NCI-H524 (cell line): ENCODE measurements at regions not wholly inside any gene's neighbourhood (a gene's known extent, or its start where the extent isn't known, plus 50 kb on each side); places are given as distances from the start of the nearest gene placed in this dataset.

Source experiments
- DNase-seq, 2 experiments: peaks; one replicate each; lab custom pipeline; 2025; lab: John Stamatoyannopoulos, UW

DNA sequence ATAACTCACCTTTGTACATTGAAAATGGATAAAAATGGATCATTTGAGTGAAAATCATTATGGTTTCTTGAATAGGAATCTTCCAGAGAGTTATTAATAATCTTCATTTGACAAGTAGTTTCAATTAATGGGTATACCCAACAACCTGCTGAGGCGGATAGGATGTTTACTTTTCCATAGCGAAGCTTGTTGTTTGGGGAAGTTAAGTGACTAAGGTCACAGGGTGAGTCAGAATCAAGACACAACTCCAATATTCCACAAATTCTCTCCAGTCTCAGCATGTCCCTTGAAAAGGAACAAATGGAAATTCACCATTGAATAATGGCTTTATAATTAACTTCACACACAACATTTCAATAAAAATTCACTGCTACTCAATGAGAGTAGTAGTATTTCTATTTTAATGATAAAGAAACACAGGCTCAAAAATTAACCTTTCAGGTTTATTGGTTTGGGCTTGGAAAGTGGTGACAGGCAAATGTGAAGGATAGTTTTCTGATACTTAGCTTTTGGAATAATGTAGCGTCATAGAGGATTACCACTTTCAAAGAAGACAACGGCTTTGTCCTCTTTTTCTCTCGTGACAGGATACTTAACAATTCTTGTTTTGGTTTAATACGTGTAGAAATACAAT is 211.3 kb downstream of the GPD2 start:
- DNase-seq, result no peak

DNA sequence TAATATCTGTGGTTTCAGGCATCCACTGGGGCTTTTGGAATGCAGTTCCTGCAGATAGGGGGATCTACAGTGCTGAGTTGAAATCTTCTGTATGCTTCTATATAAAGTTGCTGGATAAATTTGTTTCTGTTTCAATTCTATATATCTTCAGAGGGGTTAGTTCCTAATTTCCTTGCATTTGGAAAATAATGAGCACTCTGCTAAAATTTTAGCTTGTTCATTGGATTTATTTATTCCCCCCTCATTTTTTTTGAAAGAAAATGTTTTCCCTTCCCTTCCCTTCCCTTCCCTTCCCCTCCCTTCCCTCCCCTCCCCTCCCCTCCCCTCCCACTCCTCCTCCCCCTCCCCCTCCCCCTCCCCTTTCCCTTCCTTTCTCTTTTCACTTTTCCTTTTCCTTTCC is 212.3 kb downstream of the GPD2 start:
- no peak for DNase-seq

DNA sequence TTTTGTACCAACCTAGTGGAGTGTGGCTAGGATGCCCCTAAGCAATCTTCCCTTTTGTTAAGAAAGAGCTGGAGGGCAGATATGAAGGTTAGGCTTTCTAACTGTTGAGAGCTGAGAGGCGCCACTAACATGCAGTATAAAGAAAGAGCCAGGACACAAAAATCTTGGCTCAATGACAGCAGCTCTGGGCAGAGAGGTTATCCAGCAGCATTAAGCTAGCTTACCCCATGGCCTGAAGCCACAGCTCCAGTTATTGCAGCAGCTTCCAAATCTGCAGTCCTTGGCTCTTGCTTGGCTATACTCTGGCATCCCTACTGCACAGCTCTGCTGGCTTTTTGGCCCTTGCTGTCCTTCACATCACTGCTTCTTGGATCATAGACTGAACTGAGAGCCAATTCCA is 213.4 kb downstream of the GPD2 start:
- no peak for DNase-seq

DNA sequence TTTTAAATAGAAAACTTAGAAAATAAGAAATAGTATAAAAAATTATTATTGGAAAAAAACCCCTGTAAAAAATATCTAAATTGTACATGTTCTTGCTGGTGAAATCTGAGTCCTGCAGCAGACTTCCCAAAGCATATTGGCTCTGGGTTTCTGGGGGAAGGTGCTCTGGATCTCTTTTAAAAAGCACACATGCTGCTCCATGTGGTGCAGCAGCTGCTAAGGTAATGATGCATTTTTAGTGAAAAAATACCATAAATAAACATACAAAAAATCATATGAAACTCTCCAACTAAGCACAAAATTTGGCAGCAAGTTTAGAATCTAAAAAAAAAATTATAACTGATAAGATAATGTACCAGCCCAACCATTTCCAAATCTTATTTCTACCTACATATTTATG is 216.5 kb downstream of the GPD2 start:
- peak; percentile 6 to 51 for DNase-seq

GRCh38 chr2:156653675-156654074 is 217.5 kb downstream of the GPD2 start:
- DNase-seq, result no peak

GRCh38 chr2:156657809-156658208 is 221.6 kb downstream of the GPD2 start:
- DNase-seq, result no peak

DNA sequence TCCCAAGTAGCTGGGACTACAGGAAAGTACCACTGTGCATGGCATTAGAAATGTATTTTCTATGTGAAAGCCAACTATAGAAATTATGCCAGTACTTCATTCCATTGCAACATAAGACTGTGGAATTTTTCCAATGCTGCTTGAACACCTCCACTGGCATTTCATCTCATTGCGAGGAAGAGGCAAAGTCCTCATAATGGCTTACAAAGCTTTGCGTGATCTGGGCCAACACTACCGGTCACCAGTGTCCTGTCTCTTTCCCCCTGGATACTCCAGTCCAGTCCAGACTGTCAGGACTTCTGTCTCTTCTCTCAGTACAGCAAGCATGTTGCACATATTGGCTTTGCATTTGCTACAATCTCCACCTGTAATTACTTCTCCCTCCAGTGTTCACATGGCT is 223.5 kb downstream of the GPD2 start:
- DNase-seq, result no peak

GRCh38 chr2:156663757-156664409 is 227.7 kb downstream of the GPD2 start:
- no peak for DNase-seq

- no peak for DNase-seq
Observed at GRCh38 chr2:156666130-156666785, 230.1 kb downstream of the GPD2 start.

- DNase-seq, result no peak
Observed at GRCh38 chr2:156670104-156670503, 233.9 kb downstream of the GPD2 start.

DNA sequence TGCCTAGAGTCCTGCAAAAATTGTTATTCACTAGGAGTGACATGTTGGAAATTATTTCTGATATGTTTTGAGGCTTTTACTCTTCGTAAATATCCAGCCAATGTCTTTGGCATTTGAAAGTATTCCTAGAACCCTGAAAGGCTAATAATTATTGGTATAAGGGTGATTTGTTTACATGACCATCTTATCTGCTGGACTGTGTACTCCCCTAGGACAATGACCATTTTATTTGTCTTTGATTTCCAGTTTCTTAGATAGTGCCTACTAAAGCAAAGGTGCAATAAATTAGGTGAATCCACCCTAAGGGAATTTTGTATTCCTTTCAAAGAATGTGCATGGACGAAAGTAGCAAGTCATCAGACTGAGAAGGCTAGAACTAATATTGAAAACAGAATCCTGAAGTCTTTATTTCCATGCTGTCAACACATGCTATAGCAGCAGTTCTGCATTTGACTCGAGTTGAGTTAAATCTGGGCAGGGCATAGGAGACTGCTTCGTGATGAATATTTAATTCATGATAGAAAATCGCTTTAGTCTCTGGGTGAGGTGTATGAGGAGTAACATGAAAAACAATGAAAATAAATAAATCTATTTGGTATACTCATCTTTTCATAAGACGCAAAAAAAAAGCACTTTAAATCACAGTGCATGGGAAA is 235.7 kb downstream of the GPD2 start:
- no peak for DNase-seq

DNA sequence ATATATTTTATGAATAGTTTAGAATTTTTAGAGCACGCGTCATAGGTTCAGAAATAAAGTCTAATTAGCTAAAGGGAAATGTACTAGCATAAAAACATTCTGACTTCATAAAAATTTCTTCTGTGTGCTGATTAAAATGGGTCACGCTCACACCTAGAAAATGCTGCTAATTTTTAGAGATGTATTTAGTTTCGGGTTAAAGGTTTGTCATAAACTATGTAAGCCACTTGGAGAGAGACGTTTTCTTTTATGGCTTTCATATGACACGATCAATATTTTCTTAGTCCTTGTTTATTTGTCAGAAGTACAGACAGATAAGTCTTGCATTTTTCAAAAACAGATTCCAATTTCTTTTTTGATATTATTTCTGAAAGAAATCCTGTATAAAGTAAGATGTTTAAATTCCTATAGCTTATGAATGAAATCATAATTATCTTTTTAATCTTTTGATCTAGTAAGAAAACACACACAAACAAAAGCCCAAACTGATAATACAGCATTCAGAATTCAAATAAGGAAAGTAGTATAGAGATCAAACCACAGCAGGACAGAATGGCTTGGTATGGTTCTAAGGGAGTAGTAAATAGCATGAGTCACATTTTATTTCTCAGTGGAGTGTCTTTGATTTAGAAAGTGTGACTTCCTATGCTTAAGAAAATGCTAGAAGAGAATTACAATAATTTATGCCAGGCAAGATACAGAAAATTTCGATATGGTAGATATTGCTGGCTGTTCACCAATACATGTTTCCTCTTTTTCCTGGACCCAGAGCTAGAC is 236.6 kb downstream of the GPD2 start:
- no peak for DNase-seq

GRCh38 chr2:156673333-156673615 is 237.1 kb downstream of the GPD2 start:
- DNase-seq, result no peak

DNA sequence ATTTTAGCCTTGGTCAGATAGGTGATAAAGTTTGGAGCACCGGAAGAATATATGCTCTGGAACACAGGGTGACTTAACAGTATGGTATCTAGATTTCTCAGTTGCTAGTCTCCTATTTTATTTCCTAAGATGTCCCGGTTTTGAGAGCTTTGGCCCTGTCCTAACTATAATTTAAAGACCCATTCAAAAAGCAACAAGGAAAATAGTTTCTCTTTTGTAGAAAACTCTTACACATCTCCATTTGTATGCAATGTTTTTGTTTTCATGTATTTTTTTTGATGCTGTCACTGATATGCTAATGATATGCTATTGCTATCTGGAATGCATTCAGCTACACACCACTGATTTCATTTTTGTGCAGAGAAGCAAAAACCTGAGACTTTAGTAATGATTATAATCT is 237.8 kb downstream of the GPD2 start:
- no peak for DNase-seq

- DNase-seq, result no peak
Observed at GRCh38 chr2:156675896-156676295, 239.7 kb downstream of the GPD2 start.

GRCh38 chr2:156679820-156680219 is 243.6 kb downstream of the GPD2 start:
- no peak for DNase-seq

- no peak for DNase-seq
Observed at GRCh38 chr2:156680266-156680665, 244.1 kb downstream of the GPD2 start.

GRCh38 chr2:156687126-156687525 is 250.9 kb downstream of the GPD2 start:
- DNase-seq, result no peak

DNA sequence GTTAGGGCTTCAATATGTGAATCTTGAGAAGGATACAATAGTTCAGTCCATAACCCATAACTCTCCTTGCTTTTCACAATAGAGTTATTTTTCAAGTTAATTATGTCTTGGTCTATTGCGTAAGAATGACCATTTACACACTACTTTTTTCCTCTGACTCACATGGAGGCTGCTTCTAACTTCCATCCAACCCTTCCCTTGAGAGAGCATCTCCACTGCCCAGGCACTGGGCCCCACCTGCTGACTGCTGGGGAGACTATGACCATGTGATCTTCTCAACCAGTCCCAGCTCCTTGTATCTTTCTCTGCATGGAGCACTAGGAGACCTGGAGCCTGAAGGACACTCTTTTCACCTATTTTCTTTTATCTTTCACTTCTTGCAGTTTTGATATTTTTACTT is 251.5 kb downstream of the GPD2 start:
- no peak for DNase-seq

- DNase-seq, result no peak
Observed at GRCh38 chr2:156689939-156690338, 253.8 kb downstream of the GPD2 start.

GRCh38 chr2:156691014-156691413 is 254.8 kb downstream of the GPD2 start:
- no peak for DNase-seq

GRCh38 chr2:156695020-156695419 is 258.8 kb downstream of the GPD2 start:
- peak; percentile 95 to 98 for DNase-seq
